Thymus (tissue), 11 donors: ENCODE measurements at regions not wholly inside any gene's neighbourhood (a gene's known extent, or its start where the extent isn't known, plus 50 kb on each side); places are given as distances from the start of the nearest gene placed in this dataset.

Source experiments
- DNase-seq, 9 donors: peaks; one replicate each; pipeline ENCODE4 v3.0.0-alpha.2; 2013; ENCODE audit warnings: low spot score in 9 of 9, low read depth in 6 of 9, missing footprints in 1 of 9
- H3K27ac ChIP-seq, 2 donors: one replicate each; pipeline ENCODE4 v1.5.1; 2013; ENCODE audit warnings: control low read depth in 1 of 2, low read depth in 1 of 2, low read length in 1 of 2, mild to moderate bottlenecking in 1 of 2, moderate library complexity in 1 of 2
- H3K27me3 ChIP-seq, 2 donors: one replicate each; pipeline ENCODE4 v1.5.1; 2013; ENCODE audit warnings: low read length in 1 of 2; ENCODE audit not compliant: control insufficient read depth in 2 of 2, insufficient read depth in 1 of 2
- H3K36me3 ChIP-seq, 2 donors: one replicate each; pipeline ENCODE4 v1.5.1; 2013; ENCODE audit warnings: low read length in 1 of 2, mild to moderate bottlenecking in 1 of 2, moderate library complexity in 1 of 2; ENCODE audit not compliant: control insufficient read depth in 2 of 2, insufficient read depth in 2 of 2
- H3K4me1 ChIP-seq, 2 donors: one replicate each; pipeline ENCODE4 v1.5.1; 2013; ENCODE audit warnings: low read length in 2 of 2; ENCODE audit not compliant: control insufficient read depth in 2 of 2, insufficient read depth in 2 of 2
- H3K4me3 ChIP-seq, 2 donors: one replicate each; pipeline ENCODE4 v1.5.1; 2013; ENCODE audit warnings: low read length in 2 of 2, control low read depth in 1 of 2, mild to moderate bottlenecking in 1 of 2
- H3K9me3 ChIP-seq, 2 donors: one replicate each; pipeline ENCODE4 v1.5.1; 2013; ENCODE audit warnings: low read length in 1 of 2, mild to moderate bottlenecking in 1 of 2; ENCODE audit not compliant: control insufficient read depth in 2 of 2, insufficient read depth in 1 of 2
- WGBS: extraction: QIAGEN DNeasy Blood & Tissue Kit; methylation state at CpG from one replicate; pipeline ENCODE4 v1.1.7; 2013; 5-methylcytosine and 5-hydroxymethylcytosine counted together
- donor health status: healthy.

- no peak overlapping the region for H3K27ac ChIP-seq
- H3K9me3 ChIP-seq = no peaks in the 10 kb centered on the region
- no peak for DNase-seq
- no peaks in the 10 kb centered on the region for H3K4me1 ChIP-seq
- no peaks in the 10 kb centered on the region for H3K27me3 ChIP-seq
- H3K4me3 ChIP-seq = no peak overlapping the region
- WGBS = 79% methylated on average over 2 of the region's 2 CpGs
- no peaks in the 10 kb centered on the region for H3K36me3 ChIP-seq
Observed at GRCh38 chr1:80450711-80451110, 1350.0 kb upstream of the ADGRL2 start.

GRCh38 chr1:80448081-80448480 is 1352.7 kb upstream of the ADGRL2 start:
- WGBS = 85% methylated on average over 5 of the region's 5 CpGs

GRCh38 chr1:80447526-80447925 is 1353.2 kb upstream of the ADGRL2 start:
- WGBS = 100% methylated on average over 1 of the region's 1 CpG
- Histone ChIP-seq H3K4me3 (no peak overlapping the region), H3K4me1 (no peaks in the 10 kb centered on the region), H3K36me3 (no peaks in the 10 kb centered on the region), H3K27me3 (no peaks in the 10 kb centered on the region), H3K27ac (no peak overlapping the region), H3K9me3 (no peaks in the 10 kb centered on the region)
- DNase-seq = no peak

More at GRCh38 chr1:80448081-80448480, 1352.7 kb upstream of the ADGRL2 start:
- no peaks in the 10 kb centered on the region for H3K27me3 ChIP-seq
- no peak overlapping the region for H3K27ac ChIP-seq
- DNase-seq = no peak
- H3K4me3 ChIP-seq = no peak overlapping the region
- H3K9me3 ChIP-seq = no peaks in the 10 kb centered on the region
- no peaks in the 10 kb centered on the region for H3K36me3 ChIP-seq
- H3K4me1 ChIP-seq = no peaks in the 10 kb centered on the region

GRCh38 chr1:80445033-80445432 is 1355.7 kb upstream of the ADGRL2 start:
- no peaks in the 10 kb centered on the region for H3K9me3 ChIP-seq
- no peaks in the 10 kb centered on the region for H3K36me3 ChIP-seq
- H3K4me1 ChIP-seq = no peaks in the 10 kb centered on the region
- no peak overlapping the region for H3K4me3 ChIP-seq
- DNase-seq = no peak
- H3K27me3 ChIP-seq = no peaks in the 10 kb centered on the region
- 85% methylated on average over 4 of the region's 4 CpGs for WGBS
- H3K27ac ChIP-seq = no peak overlapping the region

- H3K36me3 ChIP-seq = no peaks in the 10 kb centered on the region
- no peaks in the 10 kb centered on the region for H3K9me3 ChIP-seq
- no peaks in the 10 kb centered on the region for H3K4me1 ChIP-seq
- no peaks in the 10 kb centered on the region for H3K27me3 ChIP-seq
- no peak for DNase-seq
- WGBS = 69% methylated on average over 3 of the region's 3 CpGs
- H3K27ac ChIP-seq = no peak overlapping the region
- H3K4me3 ChIP-seq = no peak overlapping the region
Observed at GRCh38 chr1:80444171-80444570, 1356.6 kb upstream of the ADGRL2 start.

GRCh38 chr1:80441664-80442063 is 1359.1 kb upstream of the ADGRL2 start:
- no peaks in the 10 kb centered on the region for H3K4me1 ChIP-seq
- H3K36me3 ChIP-seq = no peaks in the 10 kb centered on the region
- H3K27me3 ChIP-seq = no peaks in the 10 kb centered on the region
- no peak for DNase-seq
- H3K4me3 ChIP-seq = no peak overlapping the region
- 89% methylated on average over 7 of the region's 7 CpGs for WGBS
- H3K9me3 ChIP-seq = no peaks in the 10 kb centered on the region
- H3K27ac ChIP-seq = no peak overlapping the region

- no peaks in the 10 kb centered on the region for H3K4me1 ChIP-seq
- H3K27me3 ChIP-seq = no peaks in the 10 kb centered on the region
- H3K27ac ChIP-seq = no peak overlapping the region
- WGBS = 87% methylated on average over 1 of the region's 1 CpG
- no peak for DNase-seq
- no peaks in the 10 kb centered on the region for H3K36me3 ChIP-seq
- H3K9me3 ChIP-seq = peaks cover 0 to 9% of the 10 kb centered on the region in 2 donors
- no peak overlapping the region for H3K4me3 ChIP-seq
Observed at GRCh38 chr1:80436851-80437250, 1363.9 kb upstream of the ADGRL2 start.

GRCh38 chr1:80427881-80428280 is 1372.9 kb upstream of the ADGRL2 start:
- H3K9me3 ChIP-seq = no peaks in the 10 kb centered on the region
- no peaks in the 10 kb centered on the region for H3K4me1 ChIP-seq
- no peak overlapping the region for H3K27ac ChIP-seq
- no peaks in the 10 kb centered on the region for H3K36me3 ChIP-seq
- no peaks in the 10 kb centered on the region for H3K27me3 ChIP-seq
- 92% methylated on average over 3 of the region's 3 CpGs for WGBS
- DNase-seq = no peak
- H3K4me3 ChIP-seq = no peak overlapping the region

GRCh38 chr1:80424249-80424648 is 1376.5 kb upstream of the ADGRL2 start:
- Histone ChIP-seq H3K4me3 (no peak overlapping the region), H3K4me1 (no peaks in the 10 kb centered on the region), H3K36me3 (no peaks in the 10 kb centered on the region), H3K27me3 (no peaks in the 10 kb centered on the region), H3K9me3 (no peaks in the 10 kb centered on the region), H3K27ac (no peak overlapping the region)
- WGBS = 93% methylated on average over 1 of the region's 1 CpG
- no peak for DNase-seq

- no peak overlapping the region for H3K27ac ChIP-seq
- no peaks in the 10 kb centered on the region for H3K27me3 ChIP-seq
- no peaks in the 10 kb centered on the region for H3K4me1 ChIP-seq
- DNase-seq = no peak
- no peaks in the 10 kb centered on the region for H3K9me3 ChIP-seq
- H3K36me3 ChIP-seq = no peaks in the 10 kb centered on the region
- no peak overlapping the region for H3K4me3 ChIP-seq
- WGBS = 84% methylated on average over 1 of the region's 1 CpG
Observed at GRCh38 chr1:80418134-80418533, 1382.6 kb upstream of the ADGRL2 start.
